Lower lobe of right lung (tissue), 2 donors: ENCODE measurements at regions not wholly inside any gene's neighbourhood (a gene's known extent, or its start where the extent isn't known, plus 50 kb on each side); places are given as distances from the start of the nearest gene placed in this dataset.

Experiments used
- ATAC-seq, 2 donors: fragments of 200-7000 bp; cut with Tn5 transposase; one replicate each; pipeline ENCODE4 v1.9.1; 2020 to 2022; ENCODE audit warnings: mild to moderate bottlenecking in 2 of 2, moderate library complexity in 2 of 2
- DNase-seq: peaks from one replicate; pipeline ENCODE4 v3.0.0-alpha.2; 2020
- H3K27ac ChIP-seq: fragments of 200-600 bp; one replicate; pipeline ENCODE4 v1.8.0; 2022
- H3K27me3 ChIP-seq: fragments of 200-600 bp; one replicate; pipeline ENCODE4 v1.8.0; 2022; ENCODE audit warnings: low read depth
- H3K36me3 ChIP-seq: fragments of 200-600 bp; one replicate; pipeline ENCODE4 v1.8.0; 2022; ENCODE audit warnings: mild to moderate bottlenecking
- H3K4me1 ChIP-seq: fragments of 200-600 bp; one replicate; pipeline ENCODE4 v1.8.0; 2022
- H3K4me3 ChIP-seq: fragments of 200-600 bp; one replicate; pipeline ENCODE4 v1.8.0; 2022; ENCODE audit warnings: mild to moderate bottlenecking
- H3K9me3 ChIP-seq: fragments of 200-600 bp; one replicate; pipeline ENCODE4 v1.8.0; 2022
- CTCF ChIP-seq: fragments of 200-600 bp; IDR thresholded peaks from one replicate; pipeline ENCODE4 v1.8.0; 2022; ENCODE audit warnings: antibody characterized with exemption, mild to moderate bottlenecking
- intact Hi-C: fragments of 100-400 bp; cut with DNase I; formaldehyde crosslinking; loops from one replicate; pipeline ENCODE4 v1.11.0; 2022
- donor health status: DM: no; HTN: yes; CAD: no; lungs with severe emphysema.

DNA sequence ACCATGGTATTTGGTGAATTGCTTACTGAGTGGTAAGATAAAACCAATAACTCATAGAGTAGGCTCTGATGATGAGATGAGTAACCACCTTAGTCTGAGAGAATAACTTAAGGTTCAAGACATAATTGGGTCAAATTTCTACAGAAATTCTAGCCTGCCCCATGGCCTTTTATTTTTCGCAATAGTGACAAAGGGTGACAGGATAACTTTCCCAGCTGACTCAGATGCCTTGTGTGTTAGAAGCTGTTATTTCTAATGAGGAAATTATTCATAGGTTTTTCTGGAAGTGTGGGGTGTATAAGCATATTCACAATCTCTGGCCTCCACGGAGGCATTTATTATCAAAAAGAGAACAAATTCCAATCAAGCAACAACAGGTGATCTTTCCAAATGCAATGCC lies 159.0 kb downstream of the NUP35 start:
- H3K27me3 ChIP-seq = no peaks in the 10 kb centered on the region
- intact Hi-C loops = no loop called here
- DNase-seq = no peak
- TF ChIP-seq CTCF = no peak
- no peaks in the 10 kb centered on the region for H3K4me1 ChIP-seq
- no peak overlapping the region for H3K27ac ChIP-seq
- no peak overlapping the region for H3K4me3 ChIP-seq
- no peaks in the 10 kb centered on the region for H3K9me3 ChIP-seq
- no peaks in the 10 kb centered on the region for H3K36me3 ChIP-seq
- ATAC-seq = no peak

GRCh38 chr2:183284606-183285005 lies 160.4 kb downstream of the NUP35 start:
- no peaks in the 10 kb centered on the region for H3K9me3 ChIP-seq
- no peak overlapping the region for H3K27ac ChIP-seq
- no peaks in the 10 kb centered on the region for H3K36me3 ChIP-seq
- intact Hi-C loops = no loop called here
- DNase-seq (no peak), ATAC-seq (no peak)
- no peak overlapping the region for H3K4me3 ChIP-seq
- H3K27me3 ChIP-seq = no peaks in the 10 kb centered on the region
- no peaks in the 10 kb centered on the region for H3K4me1 ChIP-seq
- no peak for TF ChIP-seq CTCF

DNA sequence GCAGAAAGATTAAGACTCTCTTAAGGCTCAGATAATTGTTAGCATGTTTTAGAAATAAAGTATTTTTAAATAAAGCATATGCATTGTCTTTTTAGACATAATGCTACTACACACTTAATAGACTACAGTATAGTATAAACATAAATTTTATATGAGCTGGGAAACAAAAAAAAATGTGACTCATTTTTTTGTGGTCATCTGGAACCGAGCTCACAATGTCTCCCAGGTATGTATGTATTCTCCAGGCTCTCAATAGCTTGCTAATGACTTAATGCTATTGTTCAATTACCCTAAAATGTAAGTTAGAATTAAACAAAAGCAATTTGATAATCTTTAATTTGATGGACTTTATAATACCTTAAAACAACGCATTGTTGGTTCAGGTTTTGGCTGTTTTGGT lies 167.2 kb downstream of the NUP35 start:
- Histone ChIP-seq H3K36me3 (no peaks in the 10 kb centered on the region), H3K27me3 (no peaks in the 10 kb centered on the region), H3K27ac (no peak overlapping the region), H3K4me1 (no peaks in the 10 kb centered on the region), H3K4me3 (no peak overlapping the region), H3K9me3 (no peaks in the 10 kb centered on the region)
- TF ChIP-seq CTCF = no peak
- intact Hi-C loops = no loop called here
- ATAC-seq (no peak), DNase-seq (no peak)

DNA sequence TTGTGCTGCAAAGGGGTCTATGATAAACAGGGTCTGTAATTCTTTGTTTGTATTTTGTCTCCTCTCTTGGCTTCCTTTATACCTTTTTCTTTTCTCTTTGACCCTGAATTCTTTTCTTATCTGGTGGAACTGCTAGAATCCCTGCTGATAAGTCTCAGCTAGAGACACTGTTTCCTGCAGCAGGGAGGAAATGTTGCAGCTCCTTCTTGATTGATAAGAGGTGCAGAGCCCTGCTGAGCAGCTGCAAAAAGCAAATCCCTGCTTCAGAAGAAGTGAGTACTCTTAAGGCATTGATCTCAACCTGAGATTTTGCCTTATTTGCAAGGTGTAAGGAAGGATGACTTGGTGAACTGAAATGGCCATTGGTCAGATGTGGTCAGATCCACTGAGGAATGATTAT lies 167.8 kb downstream of the NUP35 start:
- no peak for ATAC-seq
- TF ChIP-seq CTCF = no peak

GRCh38 chr2:183339311-183339710 lies 215.1 kb downstream of the NUP35 start:
- Histone ChIP-seq H3K27me3 (no peaks in the 10 kb centered on the region), H3K4me1 (no peaks in the 10 kb centered on the region), H3K36me3 (no peaks in the 10 kb centered on the region), H3K27ac (no peak overlapping the region), H3K9me3 (peaks cover 5% of the 10 kb centered on the region), H3K4me3 (no peak overlapping the region)
- DNase-seq (no peak), ATAC-seq (no peak)
- no peak for TF ChIP-seq CTCF
- intact Hi-C loops = no loop called here

More for the DNA sequence above, 167.8 kb downstream of the NUP35 start:
- H3K36me3 ChIP-seq = no peaks in the 10 kb centered on the region
- intact Hi-C loops = no loop called here
- H3K27ac ChIP-seq = no peak overlapping the region
- DNase-seq = no peak
- no peaks in the 10 kb centered on the region for H3K4me1 ChIP-seq
- no peaks in the 10 kb centered on the region for H3K9me3 ChIP-seq
- H3K27me3 ChIP-seq = no peaks in the 10 kb centered on the region
- H3K4me3 ChIP-seq = no peak overlapping the region

GRCh38 chr2:183341057-183341456 lies 216.8 kb downstream of the NUP35 start:
- Histone ChIP-seq H3K4me3 (no peak overlapping the region), H3K36me3 (no peaks in the 10 kb centered on the region), H3K4me1 (no peaks in the 10 kb centered on the region), H3K27ac (no peak overlapping the region), H3K27me3 (no peaks in the 10 kb centered on the region), H3K9me3 (peaks cover 5% of the 10 kb centered on the region)
- ATAC-seq = no peak
- TF ChIP-seq CTCF = no peak
- intact Hi-C loops = no loop called here
- DNase-seq = no peak
